Esophagus mucosa (tissue), 1 donor: ENCODE measurements at regions not wholly inside any gene's neighbourhood (a gene's known extent, or its start where the extent isn't known, plus 50 kb on each side); places are given as distances from the start of the nearest gene placed in this dataset.
"Not testable (repeated sequence)": the region's sequence is repeated elsewhere in the genome, so short reads cannot be mapped to it uniquely, and the experiment has no call there.

Experiments
- ATAC-seq: fragments of 200-7000 bp; cut with Tn5 transposase; one replicate; pipeline ENCODE4 v1.9.1; 2020
- donor health status: DM: yes; HTN: yes; CAD: no.

GRCh38 chr5:124504081-124504916, 242.1 kb downstream of the ZNF608 start:
- no peak for ATAC-seq

- no peak for ATAC-seq
Observed at GRCh38 chr5:124502551-124502950, 243.9 kb downstream of the ZNF608 start.

GRCh38 chr5:124499818-124500217, 246.6 kb downstream of the ZNF608 start:
- ATAC-seq, result not testable (repeated sequence)

- ATAC-seq, result not testable (repeated sequence)
Observed at GRCh38 chr5:124496968-124497367, 249.5 kb downstream of the ZNF608 start.

- no peak for ATAC-seq
Observed at GRCh38 chr5:124494540-124495116, 251.8 kb downstream of the ZNF608 start.

- no peak for ATAC-seq
Observed at GRCh38 chr5:124492444-124493224, 253.8 kb downstream of the ZNF608 start.

GRCh38 chr5:124490315-124490714, 256.1 kb downstream of the ZNF608 start:
- ATAC-seq, result not testable (repeated sequence)

GRCh38 chr5:124481419-124481818, 265.0 kb downstream of the ZNF608 start:
- ATAC-seq, result no peak

GRCh38 chr5:124480964-124481363, 265.5 kb downstream of the ZNF608 start:
- ATAC-seq, result no peak

GRCh38 chr5:124480022-124480421, 266.4 kb downstream of the ZNF608 start:
- ATAC-seq, result no peak

- no peak for ATAC-seq
Observed at GRCh38 chr5:124478264-124478663, 268.2 kb downstream of the ZNF608 start.

- no peak for ATAC-seq
Observed at GRCh38 chr5:124477577-124477976, 268.9 kb downstream of the ZNF608 start.

- no peak for ATAC-seq
Observed at GRCh38 chr5:124477062-124477461, 269.4 kb downstream of the ZNF608 start.

GRCh38 chr5:124474528-124475215, 271.8 kb downstream of the ZNF608 start:
- no peak for ATAC-seq

- no peak for ATAC-seq
Observed at GRCh38 chr5:124468671-124469411, 277.6 kb downstream of the ZNF608 start.

GRCh38 chr5:124467745-124468144, 278.7 kb downstream of the ZNF608 start:
- no peak for ATAC-seq

GRCh38 chr5:124466011-124466410, 280.4 kb downstream of the ZNF608 start:
- no peak for ATAC-seq

GRCh38 chr5:124463851-124464250, 282.6 kb downstream of the ZNF608 start:
- ATAC-seq, result no peak

- ATAC-seq, result no peak
Observed at GRCh38 chr5:124462751-124463150, 283.7 kb downstream of the ZNF608 start.

GRCh38 chr5:124461941-124462340, 284.5 kb downstream of the ZNF608 start:
- no peak for ATAC-seq

GRCh38 chr5:124461157-124461556, 285.3 kb downstream of the ZNF608 start:
- no peak for ATAC-seq

GRCh38 chr5:124460642-124461041, 285.8 kb downstream of the ZNF608 start:
- ATAC-seq, result no peak
